ENCODE measurements at regions not wholly inside any gene's neighbourhood (a gene's known extent, or its start where the extent isn't known, plus 50 kb on each side); places are given as distances from the start of the nearest gene placed in this dataset.

GRCh38 chr6:20310185-20310584 is 91.5 kb upstream of the E2F3 start:
- no peaks in the 10 kb centered on the region for H3K36me3 ChIP-seq
- H3K4me3 ChIP-seq, result no peak overlapping the region
- no peaks in the 10 kb centered on the region for H3K27me3 ChIP-seq
- H3K27ac ChIP-seq, result no peak overlapping the region
- ATAC-seq (ENCODE audit: low FRiP score in 2 of 2) (no peak), DNase-seq (no peak)
- WGBS, 2 donors, result 80 to 88% methylated on average over 1 of the region's 1 CpG
- no peak for TF ChIP-seq POLR2AphosphoS5 (IDR thresholded peaks at IDR 0.05)
- TF ChIP-seq POLR2A (IDR thresholded peaks at IDR 0.05), result no peak
- no peak for TF ChIP-seq EP300 (IDR thresholded peaks at IDR 0.05)
- TF ChIP-seq CTCF (IDR thresholded peaks at IDR 0.05), result no peak
- H3K4me1 ChIP-seq, result no peaks in the 10 kb centered on the region
- no peaks in the 10 kb centered on the region for H3K9me3 ChIP-seq

DNA sequence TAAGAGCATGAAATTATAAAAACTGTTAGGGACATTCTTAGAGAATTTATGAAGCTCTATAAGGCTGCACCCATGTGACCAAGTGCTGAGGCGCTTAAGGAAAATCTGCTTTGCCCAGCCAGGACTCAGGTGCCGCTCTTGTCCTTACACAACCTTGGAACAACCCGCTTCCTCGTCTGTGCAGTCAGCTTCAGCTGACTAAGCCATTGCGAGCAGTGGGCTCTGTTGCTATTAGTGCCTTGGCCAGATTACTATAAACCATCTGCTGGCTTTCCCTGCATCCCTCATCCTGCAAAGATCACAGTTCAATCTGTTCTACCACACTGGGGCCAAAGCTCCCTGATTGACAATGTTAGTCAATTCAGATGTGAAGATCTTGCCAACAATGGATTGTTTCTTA is 89.1 kb upstream of the E2F3 start:
- Histone ChIP-seq H3K27me3 (no peaks in the 10 kb centered on the region), H3K4me1 (no peaks in the 10 kb centered on the region), H3K4me3 (no peak overlapping the region), H3K9me3 (no peaks in the 10 kb centered on the region), H3K36me3 (no peaks in the 10 kb centered on the region), H3K27ac (no peak overlapping the region)
- no peak for ATAC-seq (ENCODE audit: low FRiP score in 2 of 2)
- TF ChIP-seq POLR2AphosphoS5 (IDR thresholded peaks at IDR 0.05) (no peak), CTCF (IDR thresholded peaks at IDR 0.05) (no peak), POLR2A (IDR thresholded peaks at IDR 0.05) (no peak), EP300 (IDR thresholded peaks at IDR 0.05) (no peak)
- WGBS, 2 donors, result 46 to 59% methylated on average over 5 of the region's 5 CpGs
- no peak for DNase-seq

GRCh38 chr6:20313051-20313450 is 88.6 kb upstream of the E2F3 start:
- H3K27me3 ChIP-seq, result no peaks in the 10 kb centered on the region
- DNase-seq (no peak), ATAC-seq (ENCODE audit: low FRiP score in 2 of 2) (peak in 1 of 2 donors; percentile 49)
- no peak overlapping the region for H3K27ac ChIP-seq
- no peak overlapping the region for H3K4me3 ChIP-seq
- WGBS, 2 donors, result 33% methylated on average over 3 of the region's 3 CpGs
- no peaks in the 10 kb centered on the region for H3K36me3 ChIP-seq
- no peaks in the 10 kb centered on the region for H3K9me3 ChIP-seq
- H3K4me1 ChIP-seq, result no peaks in the 10 kb centered on the region
- TF ChIP-seq POLR2A (IDR thresholded peaks at IDR 0.05), result no peak

GRCh38 chr6:20313960-20314530 is 87.6 kb upstream of the E2F3 start:
- ATAC-seq (ENCODE audit: low FRiP score in 2 of 2), result no peak
- no peaks in the 10 kb centered on the region for H3K36me3 ChIP-seq
- TF ChIP-seq POLR2A (IDR thresholded peaks at IDR 0.05) (no peak), EP300 (IDR thresholded peaks at IDR 0.05) (no peak), CTCF (IDR thresholded peaks at IDR 0.05) (no peak), POLR2AphosphoS5 (IDR thresholded peaks at IDR 0.05) (no peak)
- 45 to 51% methylated on average over 7 of the region's 7 CpGs for WGBS, 2 donors
- DNase-seq, result no peak
- no peaks in the 10 kb centered on the region for H3K4me1 ChIP-seq
- H3K9me3 ChIP-seq, result no peaks in the 10 kb centered on the region
- no peak overlapping the region for H3K4me3 ChIP-seq
- H3K27me3 ChIP-seq, result no peaks in the 10 kb centered on the region
- no peak overlapping the region for H3K27ac ChIP-seq

DNA sequence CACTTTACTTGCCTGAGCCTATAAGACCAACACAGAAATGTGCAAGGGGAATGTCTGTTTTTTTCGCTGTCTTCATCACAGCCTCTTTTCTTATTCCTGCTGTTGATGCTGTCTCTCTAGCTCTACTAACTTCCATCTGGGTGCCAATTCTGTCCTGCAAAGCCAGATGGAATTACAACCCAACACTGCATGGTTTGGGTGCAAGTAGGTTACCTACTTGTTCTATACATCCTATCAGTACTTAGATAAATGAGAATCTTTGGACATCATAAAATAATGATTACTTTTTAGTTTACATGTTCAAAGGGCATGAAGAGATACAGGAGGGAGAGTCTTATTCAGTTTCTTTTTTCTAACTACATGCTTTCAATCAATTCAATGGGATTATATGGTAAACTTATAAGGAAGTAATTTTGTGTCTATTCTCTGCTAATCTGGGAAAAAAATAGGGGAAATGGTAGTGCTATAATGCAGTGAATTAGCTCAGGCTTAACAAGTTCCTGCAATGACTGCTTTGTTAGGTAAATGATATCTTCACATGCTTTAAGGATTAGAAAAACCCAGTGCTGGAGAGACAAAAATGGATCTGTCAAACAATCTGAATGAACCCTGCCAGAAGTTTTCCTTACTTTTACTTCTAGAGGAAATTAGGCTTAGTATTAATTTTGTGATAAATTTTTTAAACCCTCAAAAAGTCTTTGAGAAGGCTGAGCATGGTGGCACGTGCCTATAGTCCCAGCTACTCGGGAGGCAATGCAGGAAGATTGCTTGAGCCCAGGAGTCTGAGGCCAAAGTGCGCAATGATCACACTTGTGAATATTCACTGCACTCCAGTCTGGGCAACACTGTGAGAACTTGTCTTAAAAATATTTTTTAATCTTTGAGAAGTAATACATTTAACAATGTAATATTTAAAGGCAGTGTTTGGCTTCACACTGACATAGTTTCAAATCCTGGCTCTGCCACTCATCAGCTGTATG is 86.5 kb upstream of the E2F3 start:
- Histone ChIP-seq H3K4me3 (no peak overlapping the region), H3K9me3 (no peaks in the 10 kb centered on the region), H3K36me3 (no peaks in the 10 kb centered on the region), H3K27ac (no peak overlapping the region), H3K4me1 (no peaks in the 10 kb centered on the region), H3K27me3 (no peaks in the 10 kb centered on the region)
- no peak for DNase-seq
- 82 to 88% methylated on average over 4 of the region's 4 CpGs for WGBS, 2 donors
- no peak for ATAC-seq (ENCODE audit: low FRiP score in 2 of 2)
- TF ChIP-seq EP300 (IDR thresholded peaks at IDR 0.05) (no peak), CTCF (IDR thresholded peaks at IDR 0.05) (no peak), POLR2A (IDR thresholded peaks at IDR 0.05) (no peak), POLR2AphosphoS5 (IDR thresholded peaks at IDR 0.05) (no peak)
